ENCODE measurements at regions not wholly inside any gene's neighbourhood (a gene's known extent, or its start where the extent isn't known, plus 50 kb on each side); places are given as distances from the start of the nearest gene placed in this dataset.
"Not testable (repeated sequence)": the region's sequence is repeated elsewhere in the genome, so short reads cannot be mapped to it uniquely, and the experiment has no call there.

GRCh38 chr17:436571-436970 is 84.0 kb upstream of the RPH3AL start:
- no peak overlapping the region for H3K4me3 ChIP-seq (ENCODE audit: low read depth in 1 of 2, low read length in 1 of 2)
- no peaks in the 10 kb centered on the region for H3K4me1 ChIP-seq (ENCODE audit: control insufficient read depth in 1 of 2, insufficient read depth in 1 of 2, low read depth in 1 of 2, low read length in 1 of 2)
- H3K9me3 ChIP-seq = no peaks in the 10 kb centered on the region
- H3K27me3 ChIP-seq = no peaks in the 10 kb centered on the region
- no peak for TF ChIP-seq CTCF (IDR thresholded peaks at IDR 0.05)
- H3K36me3 ChIP-seq = peaks cover 39% of the 10 kb centered on the region
- peak overlapping the region; percentile 82 for H3K27ac ChIP-seq

- not testable (repeated sequence) for H3K36me3 ChIP-seq; H3K27ac ChIP-seq; H3K27me3 ChIP-seq; H3K4me1 ChIP-seq (ENCODE audit: control insufficient read depth in 1 of 2, insufficient read depth in 1 of 2, low read depth in 1 of 2, low read length in 1 of 2); H3K9me3 ChIP-seq; H3K4me3 ChIP-seq (ENCODE audit: low read depth in 1 of 2, low read length in 1 of 2)
Observed at GRCh38 chr17:432471-432870, 79.9 kb upstream of the RPH3AL start.

- no peak for TF ChIP-seq CTCF (IDR thresholded peaks at IDR 0.05)
Observed at GRCh38 chr17:431494-431893, 78.9 kb upstream of the RPH3AL start.

GRCh38 chr17:429589-429988 is 77.0 kb upstream of the RPH3AL start:
- H3K4me1 ChIP-seq (ENCODE audit: control insufficient read depth in 1 of 2, insufficient read depth in 1 of 2, low read depth in 1 of 2, low read length in 1 of 2) = no peaks in the 10 kb centered on the region
- no peaks in the 10 kb centered on the region for H3K36me3 ChIP-seq
- TF ChIP-seq CTCF (IDR thresholded peaks at IDR 0.05) = no peak
- no peak overlapping the region for H3K27ac ChIP-seq
- H3K9me3 ChIP-seq = no peaks in the 10 kb centered on the region
- no peak overlapping the region for H3K4me3 ChIP-seq (ENCODE audit: low read depth in 1 of 2, low read length in 1 of 2)
- H3K27me3 ChIP-seq = no peaks in the 10 kb centered on the region

More at GRCh38 chr17:431494-431893, 78.9 kb upstream of the RPH3AL start:
- Histone ChIP-seq H3K27me3 (no peaks in the 10 kb centered on the region), H3K36me3 (no peaks in the 10 kb centered on the region), H3K27ac (no peak overlapping the region), H3K4me3 (ENCODE audit: low read depth in 1 of 2, low read length in 1 of 2) (no peak overlapping the region), H3K9me3 (no peaks in the 10 kb centered on the region), H3K4me1 (ENCODE audit: control insufficient read depth in 1 of 2, insufficient read depth in 1 of 2, low read depth in 1 of 2, low read length in 1 of 2) (no peaks in the 10 kb centered on the region)

- no peak overlapping the region for H3K27ac ChIP-seq
- no peaks in the 10 kb centered on the region for H3K27me3 ChIP-seq
- peaks cover 4 to 6% of the 10 kb centered on the region in 2 experiments for H3K4me1 ChIP-seq (ENCODE audit: control insufficient read depth in 1 of 2, insufficient read depth in 1 of 2, low read depth in 1 of 2, low read length in 1 of 2)
- TF ChIP-seq CTCF (IDR thresholded peaks at IDR 0.05) = no peak
- no peaks in the 10 kb centered on the region for H3K9me3 ChIP-seq
- no peaks in the 10 kb centered on the region for H3K36me3 ChIP-seq
- H3K4me3 ChIP-seq (ENCODE audit: low read depth in 1 of 2, low read length in 1 of 2) = no peak overlapping the region
Observed at GRCh38 chr17:428414-428813, 75.8 kb upstream of the RPH3AL start.

- Histone ChIP-seq H3K4me1 (ENCODE audit: control insufficient read depth in 1 of 2, insufficient read depth in 1 of 2, low read depth in 1 of 2, low read length in 1 of 2) (peaks cover 9 to 11% of the 10 kb centered on the region in 2 experiments), H3K36me3 (no peaks in the 10 kb centered on the region), H3K27ac (no peak overlapping the region), H3K4me3 (ENCODE audit: low read depth in 1 of 2, low read length in 1 of 2) (no peak overlapping the region), H3K9me3 (no peaks in the 10 kb centered on the region), H3K27me3 (no peaks in the 10 kb centered on the region)
- TF ChIP-seq CTCF (IDR thresholded peaks at IDR 0.05) = no peak
Observed at GRCh38 chr17:427891-428290, 75.3 kb upstream of the RPH3AL start.

All from neutrophil (primary cell).